ENCODE measurements at regions not wholly inside any gene's neighbourhood (a gene's known extent, or its start where the extent isn't known, plus 50 kb on each side); places are given as distances from the start of the nearest gene placed in this dataset.

DNA sequence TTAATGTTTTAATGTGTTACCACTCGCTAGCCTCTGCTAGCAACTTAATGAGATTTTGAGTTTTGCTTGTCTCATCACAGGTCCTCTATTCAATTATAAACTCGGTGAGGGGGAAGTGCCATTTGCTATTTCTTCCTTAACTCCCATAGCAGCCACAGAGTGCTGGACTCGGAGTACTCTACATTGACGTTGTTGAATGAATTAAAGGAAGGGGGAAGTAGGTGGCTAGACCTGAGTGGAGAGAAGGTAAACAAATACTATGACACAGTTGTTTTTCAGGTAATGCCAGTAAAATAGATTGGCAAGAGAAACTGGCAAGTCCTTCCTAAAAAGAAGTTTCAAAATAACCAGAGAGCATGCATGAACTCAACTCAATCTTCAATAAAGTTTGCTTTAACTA, 339.3 kb downstream of the HRH4 start:
- H3K4me1 ChIP-seq (ENCODE audit: control insufficient read depth in 1 of 2, insufficient read depth in 2 of 2, low read length in 2 of 2): no peaks in the 10 kb centered on the region
- H3K36me3 ChIP-seq (ENCODE audit: control insufficient read depth in 1 of 2, insufficient read depth in 2 of 2, low read length in 2 of 2): no peaks in the 10 kb centered on the region
- H3K27ac ChIP-seq (ENCODE audit: low read length): no peak overlapping the region
- H3K27me3 ChIP-seq (ENCODE audit: low read depth, low read length): no peaks in the 10 kb centered on the region
- H3K4me3 ChIP-seq (ENCODE audit: low read depth in 1 of 2, low read length in 2 of 2): no peak overlapping the region
- H3K9me3 ChIP-seq (ENCODE audit: control insufficient read depth in 1 of 2, low read length in 2 of 2): no peaks in the 10 kb centered on the region

DNA sequence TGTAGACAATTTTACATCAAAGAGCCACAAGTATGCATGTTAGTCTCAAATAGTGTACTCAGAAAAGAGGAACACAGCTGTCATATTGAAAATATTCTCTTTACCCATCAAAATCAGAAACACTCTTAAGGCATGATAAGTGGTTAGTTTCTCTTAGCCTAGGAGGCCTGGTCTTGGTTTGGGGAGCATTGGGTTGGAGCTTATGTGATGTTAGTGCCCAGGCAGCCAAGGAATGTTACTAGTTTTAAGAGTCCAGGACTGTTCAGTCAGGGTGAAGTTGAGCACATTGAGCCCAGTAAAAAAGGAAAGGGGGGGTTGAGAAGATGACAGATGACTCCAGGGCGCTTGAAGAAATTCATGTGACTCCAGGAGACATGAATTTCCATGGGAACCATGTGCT, 340.6 kb downstream of the HRH4 start:
- H3K4me3 ChIP-seq (ENCODE audit: low read depth in 1 of 2, low read length in 2 of 2): no peak overlapping the region
- no peak overlapping the region for H3K27ac ChIP-seq (ENCODE audit: low read length)
- no peaks in the 10 kb centered on the region for H3K9me3 ChIP-seq (ENCODE audit: control insufficient read depth in 1 of 2, low read length in 2 of 2)
- no peaks in the 10 kb centered on the region for H3K4me1 ChIP-seq (ENCODE audit: control insufficient read depth in 1 of 2, insufficient read depth in 2 of 2, low read length in 2 of 2)
- H3K36me3 ChIP-seq (ENCODE audit: control insufficient read depth in 1 of 2, insufficient read depth in 2 of 2, low read length in 2 of 2): no peaks in the 10 kb centered on the region
- H3K27me3 ChIP-seq (ENCODE audit: low read depth, low read length): no peaks in the 10 kb centered on the region

DNA sequence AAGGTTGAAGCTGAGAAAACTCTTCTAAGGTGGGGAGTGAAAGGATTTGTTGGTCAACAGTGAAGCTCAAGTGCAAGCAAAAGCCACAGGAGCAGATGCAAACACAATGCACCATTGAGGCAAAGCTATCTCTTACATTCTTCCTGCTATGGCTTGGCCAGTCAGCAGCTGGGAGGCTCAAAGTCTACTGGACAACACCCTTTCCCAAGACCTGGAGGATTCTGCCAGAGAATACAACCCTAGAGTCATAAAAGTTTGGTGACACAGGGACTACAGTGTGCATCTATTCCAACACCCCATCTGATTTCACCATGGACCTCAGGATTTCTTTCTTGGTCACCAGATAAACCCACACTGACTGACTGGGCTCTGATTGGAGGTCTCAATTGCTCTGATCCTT, 342.0 kb downstream of the HRH4 start:
- H3K4me1 ChIP-seq (ENCODE audit: control insufficient read depth in 1 of 2, insufficient read depth in 2 of 2, low read length in 2 of 2): no peaks in the 10 kb centered on the region
- no peaks in the 10 kb centered on the region for H3K9me3 ChIP-seq (ENCODE audit: control insufficient read depth in 1 of 2, low read length in 2 of 2)
- no peak overlapping the region for H3K4me3 ChIP-seq (ENCODE audit: low read depth in 1 of 2, low read length in 2 of 2)
- no peaks in the 10 kb centered on the region for H3K27me3 ChIP-seq (ENCODE audit: low read depth, low read length)
- H3K36me3 ChIP-seq (ENCODE audit: control insufficient read depth in 1 of 2, insufficient read depth in 2 of 2, low read length in 2 of 2): no peaks in the 10 kb centered on the region
- no peak overlapping the region for H3K27ac ChIP-seq (ENCODE audit: low read length)

DNA sequence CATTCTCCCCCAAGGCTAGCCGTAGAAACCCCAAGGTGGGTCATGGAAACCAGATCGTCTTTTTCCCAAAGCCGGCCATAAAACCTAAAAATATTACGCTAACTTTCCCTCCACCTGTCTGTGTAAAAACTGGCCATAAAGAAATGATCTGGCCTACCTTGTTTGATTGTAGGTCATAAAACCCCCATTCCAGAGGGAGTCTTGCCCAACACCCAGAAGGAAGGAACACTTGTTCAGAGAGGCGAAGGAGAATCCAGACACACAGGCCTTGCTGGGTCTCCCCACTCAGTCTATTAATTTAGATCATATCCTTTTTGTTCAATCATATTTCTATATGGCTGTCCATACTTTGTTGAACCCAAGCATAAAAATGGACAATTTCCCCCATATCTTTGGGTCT, 344.7 kb downstream of the HRH4 start:
- no peaks in the 10 kb centered on the region for H3K4me1 ChIP-seq (ENCODE audit: control insufficient read depth in 1 of 2, insufficient read depth in 2 of 2, low read length in 2 of 2)
- H3K36me3 ChIP-seq (ENCODE audit: control insufficient read depth in 1 of 2, insufficient read depth in 2 of 2, low read length in 2 of 2): no peaks in the 10 kb centered on the region
- no peak overlapping the region for H3K4me3 ChIP-seq (ENCODE audit: low read depth in 1 of 2, low read length in 2 of 2)

DNA sequence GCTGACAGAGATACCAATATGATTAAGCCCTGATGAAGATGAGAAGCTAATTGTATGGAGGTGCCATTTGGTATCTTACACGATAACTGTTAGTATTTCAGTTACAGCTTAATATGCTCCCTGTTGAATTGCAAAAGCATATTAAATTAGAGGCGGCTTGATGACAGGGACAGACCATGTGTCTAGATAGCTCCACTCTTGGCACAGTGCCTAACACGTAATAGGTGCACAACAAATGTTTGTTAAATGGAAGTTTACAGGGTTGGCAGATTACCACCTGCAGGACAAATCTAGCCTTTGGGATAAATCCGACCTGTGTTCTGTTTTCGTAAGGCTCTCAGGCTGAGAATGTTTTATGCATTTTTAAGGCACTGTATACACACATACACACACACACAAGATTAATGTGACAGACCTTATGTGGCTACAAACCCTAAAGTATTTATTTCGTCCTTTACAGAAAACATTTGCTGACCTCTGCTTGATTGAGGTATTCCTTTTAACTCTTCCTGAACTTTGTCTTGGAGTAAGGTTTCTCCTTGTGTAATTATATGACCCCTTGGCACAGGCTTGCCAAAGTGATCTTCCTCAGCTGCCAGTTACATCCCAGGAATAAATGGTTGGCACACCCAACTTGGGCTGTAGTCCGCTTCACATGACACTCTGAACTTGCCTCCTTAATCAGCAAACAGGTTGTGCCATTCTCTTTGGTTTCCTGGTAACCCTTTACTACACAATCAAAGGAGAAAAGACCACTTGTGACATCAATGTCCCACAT, 348.9 kb downstream of the HRH4 start:
- H3K4me1 ChIP-seq (ENCODE audit: control insufficient read depth in 1 of 2, insufficient read depth in 2 of 2, low read length in 2 of 2): no peaks in the 10 kb centered on the region
- no peaks in the 10 kb centered on the region for H3K36me3 ChIP-seq (ENCODE audit: control insufficient read depth in 1 of 2, insufficient read depth in 2 of 2, low read length in 2 of 2)
- H3K27ac ChIP-seq (ENCODE audit: low read length): no peak overlapping the region
- no peaks in the 10 kb centered on the region for H3K9me3 ChIP-seq (ENCODE audit: control insufficient read depth in 1 of 2, low read length in 2 of 2)
- H3K4me3 ChIP-seq (ENCODE audit: low read depth in 1 of 2, low read length in 2 of 2): no peak overlapping the region
- no peaks in the 10 kb centered on the region for H3K27me3 ChIP-seq (ENCODE audit: low read depth, low read length)

More for the DNA sequence above, 344.7 kb downstream of the HRH4 start:
- no peak overlapping the region for H3K27ac ChIP-seq (ENCODE audit: low read length)
- no peaks in the 10 kb centered on the region for H3K27me3 ChIP-seq (ENCODE audit: low read depth, low read length)
- no peaks in the 10 kb centered on the region for H3K9me3 ChIP-seq (ENCODE audit: control insufficient read depth in 1 of 2, low read length in 2 of 2)

DNA sequence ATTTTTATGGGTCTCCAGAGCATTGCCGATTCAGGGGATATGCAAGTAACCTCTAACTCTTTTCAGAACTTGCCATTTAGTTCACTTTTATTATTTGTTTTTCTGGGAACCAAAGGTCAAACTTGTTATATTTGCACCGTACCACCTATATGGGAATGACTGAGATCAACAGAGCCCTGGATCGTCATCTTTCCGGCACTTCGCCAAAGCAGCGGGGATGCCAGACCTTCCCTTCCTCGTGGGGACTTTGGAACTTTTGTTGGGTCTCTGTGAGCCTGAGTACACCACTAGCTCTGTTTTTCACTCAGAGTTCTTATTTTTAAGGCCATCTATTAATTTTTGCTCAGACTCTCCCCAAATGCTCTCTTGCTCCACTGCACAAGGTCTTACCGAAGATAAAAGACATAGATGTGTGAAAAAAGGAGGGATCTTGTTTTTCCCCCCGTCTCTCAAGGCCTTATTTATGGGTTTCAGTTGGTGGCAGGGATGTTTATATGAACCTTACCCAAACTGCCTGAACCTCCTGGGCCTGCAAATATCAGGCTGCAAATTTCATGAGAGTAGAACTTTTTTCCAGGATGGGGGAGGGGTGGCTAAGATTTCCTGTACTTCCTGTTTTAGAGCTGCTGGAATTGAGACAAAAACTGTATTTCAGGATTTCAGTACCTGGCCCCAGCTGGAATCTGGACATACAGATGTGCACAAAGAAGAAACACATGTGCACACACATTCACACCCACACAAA, 350.3 kb downstream of the HRH4 start:
- H3K4me3 ChIP-seq (ENCODE audit: low read depth in 1 of 2, low read length in 2 of 2): no peak overlapping the region
- no peaks in the 10 kb centered on the region for H3K9me3 ChIP-seq (ENCODE audit: control insufficient read depth in 1 of 2, low read length in 2 of 2)
- no peaks in the 10 kb centered on the region for H3K4me1 ChIP-seq (ENCODE audit: control insufficient read depth in 1 of 2, insufficient read depth in 2 of 2, low read length in 2 of 2)
- no peaks in the 10 kb centered on the region for H3K27me3 ChIP-seq (ENCODE audit: low read depth, low read length)
- H3K36me3 ChIP-seq (ENCODE audit: control insufficient read depth in 1 of 2, insufficient read depth in 2 of 2, low read length in 2 of 2): no peaks in the 10 kb centered on the region
- no peak overlapping the region for H3K27ac ChIP-seq (ENCODE audit: low read length)

DNA sequence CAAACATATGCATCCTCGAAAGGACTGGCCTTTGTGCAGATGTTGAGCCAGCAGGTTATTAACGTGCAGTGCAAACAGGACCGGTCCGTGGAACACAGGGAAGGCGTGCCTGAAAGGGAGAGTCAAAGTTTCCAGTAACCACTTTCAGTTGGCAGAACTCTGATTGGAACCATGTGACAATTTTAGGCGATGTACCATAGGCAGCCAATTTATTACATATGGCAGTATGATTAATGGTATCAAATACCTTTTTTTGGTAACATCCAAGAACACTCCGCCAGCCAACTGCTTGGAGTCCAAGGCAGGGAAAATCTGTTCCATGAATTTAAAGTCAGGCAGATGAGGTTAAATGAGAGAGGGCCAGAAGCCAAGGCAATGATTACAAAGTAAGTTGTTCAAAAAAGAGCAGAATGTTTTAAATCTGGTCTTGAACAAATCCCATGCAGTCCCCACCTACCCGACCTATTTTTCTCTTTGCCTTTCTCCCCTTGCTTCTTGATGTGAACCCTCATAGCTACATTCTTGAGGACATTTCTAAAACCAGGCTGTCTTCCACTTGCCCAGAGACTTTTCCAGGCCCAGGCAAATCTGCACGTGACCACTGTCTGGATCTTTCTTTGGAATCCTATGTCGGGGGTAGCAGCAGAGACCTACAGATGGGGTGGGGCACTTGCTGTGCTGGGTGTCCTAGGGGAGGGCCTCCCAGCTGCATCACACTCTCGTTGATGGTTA, 351.7 kb downstream of the HRH4 start:
- Histone ChIP-seq H3K27me3 (ENCODE audit: low read depth, low read length) (no peaks in the 10 kb centered on the region), H3K27ac (ENCODE audit: low read length) (no peak overlapping the region), H3K36me3 (ENCODE audit: control insufficient read depth in 1 of 2, insufficient read depth in 2 of 2, low read length in 2 of 2) (no peaks in the 10 kb centered on the region), H3K4me3 (ENCODE audit: low read depth in 1 of 2, low read length in 2 of 2) (no peak overlapping the region), H3K4me1 (ENCODE audit: control insufficient read depth in 1 of 2, insufficient read depth in 2 of 2, low read length in 2 of 2) (no peaks in the 10 kb centered on the region), H3K9me3 (ENCODE audit: control insufficient read depth in 1 of 2, low read length in 2 of 2) (no peaks in the 10 kb centered on the region)

DNA sequence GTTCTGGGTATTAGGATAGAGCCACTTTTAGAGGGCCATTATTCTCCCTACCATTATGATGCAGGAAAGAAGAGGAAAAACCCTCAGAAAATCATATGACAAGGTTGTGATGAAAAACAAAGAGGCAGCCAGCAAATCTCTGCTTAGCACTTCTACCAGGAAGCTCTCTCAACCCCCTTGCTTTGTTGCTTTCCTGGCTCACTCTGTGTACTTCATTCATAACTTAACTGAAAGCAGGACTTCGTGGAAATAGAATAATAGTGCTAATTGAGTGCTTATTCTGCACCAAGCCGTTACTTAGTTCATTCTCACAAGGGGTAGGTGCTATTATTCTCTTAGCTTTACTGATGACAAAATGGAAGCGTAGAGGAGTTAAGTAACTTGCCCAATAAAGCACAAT, 354.1 kb downstream of the HRH4 start:
- no peaks in the 10 kb centered on the region for H3K36me3 ChIP-seq (ENCODE audit: control insufficient read depth in 1 of 2, insufficient read depth in 2 of 2, low read length in 2 of 2)
- no peaks in the 10 kb centered on the region for H3K4me1 ChIP-seq (ENCODE audit: control insufficient read depth in 1 of 2, insufficient read depth in 2 of 2, low read length in 2 of 2)
- H3K4me3 ChIP-seq (ENCODE audit: low read depth in 1 of 2, low read length in 2 of 2): no peak overlapping the region
- no peaks in the 10 kb centered on the region for H3K9me3 ChIP-seq (ENCODE audit: control insufficient read depth in 1 of 2, low read length in 2 of 2)
- no peak overlapping the region for H3K27ac ChIP-seq (ENCODE audit: low read length)
- H3K27me3 ChIP-seq (ENCODE audit: low read depth, low read length): no peaks in the 10 kb centered on the region

DNA sequence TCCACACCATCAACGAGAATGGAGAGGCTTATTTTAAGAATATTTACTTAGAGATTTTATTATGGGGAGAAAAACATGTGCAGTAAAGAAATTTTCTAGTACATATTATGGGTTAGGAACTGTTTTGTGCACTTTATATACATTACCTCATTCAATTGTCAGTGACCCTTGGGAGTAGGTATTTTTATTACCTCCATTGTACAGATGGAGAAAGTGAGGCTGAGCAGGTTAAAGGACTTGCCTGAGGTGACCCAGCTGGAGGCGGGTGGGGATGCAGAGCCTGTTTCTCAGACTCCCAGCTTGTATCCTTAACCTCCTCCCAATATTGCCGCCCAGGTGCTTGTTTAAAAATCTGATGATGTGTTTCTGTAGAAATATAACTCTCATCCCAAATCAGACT, 356.7 kb downstream of the HRH4 start:
- Histone ChIP-seq H3K27me3 (ENCODE audit: low read depth, low read length) (no peaks in the 10 kb centered on the region), H3K9me3 (ENCODE audit: control insufficient read depth in 1 of 2, low read length in 2 of 2) (no peaks in the 10 kb centered on the region), H3K4me1 (ENCODE audit: control insufficient read depth in 1 of 2, insufficient read depth in 2 of 2, low read length in 2 of 2) (no peaks in the 10 kb centered on the region), H3K27ac (ENCODE audit: low read length) (no peak overlapping the region), H3K36me3 (ENCODE audit: control insufficient read depth in 1 of 2, insufficient read depth in 2 of 2, low read length in 2 of 2) (no peaks in the 10 kb centered on the region), H3K4me3 (ENCODE audit: low read depth in 1 of 2, low read length in 2 of 2) (no peak overlapping the region)

DNA sequence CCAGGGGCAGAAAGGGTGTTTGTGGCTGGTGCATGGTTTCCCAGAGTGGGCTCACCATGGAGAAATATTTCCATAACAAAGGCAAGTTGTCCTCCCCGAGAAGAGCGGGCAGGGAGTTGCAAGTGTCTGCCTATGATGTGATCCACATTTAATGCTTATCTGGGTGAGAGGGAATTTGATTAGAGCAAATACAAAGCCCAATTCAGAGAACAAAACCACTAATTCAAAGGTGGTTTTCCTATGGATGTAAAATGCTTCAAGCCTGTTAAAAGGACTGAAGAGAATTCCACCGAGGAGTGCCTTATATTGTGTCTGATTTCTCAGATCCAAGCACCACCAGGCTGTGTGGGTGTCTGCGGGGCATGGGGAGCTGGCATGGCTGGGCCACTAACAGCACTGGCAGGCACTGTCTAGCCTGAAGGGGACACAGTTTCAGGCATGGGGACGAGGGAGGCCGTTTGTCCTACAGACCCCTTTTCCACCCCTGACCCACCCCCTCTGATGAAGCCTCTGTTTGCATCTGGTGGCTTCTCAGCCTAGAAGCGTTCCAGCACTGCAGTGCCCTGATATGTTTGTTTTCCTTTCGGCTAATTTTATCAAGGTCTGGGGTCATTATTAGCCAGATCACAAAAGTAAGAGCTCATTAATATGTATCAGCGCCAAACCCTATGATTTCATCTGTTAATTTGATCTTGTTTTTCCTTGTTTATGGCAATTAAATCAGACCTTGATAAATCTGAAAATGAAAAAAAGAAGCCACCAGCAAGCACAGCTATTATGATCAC, 357.3 kb downstream of the HRH4 start:
- Histone ChIP-seq H3K4me3 (ENCODE audit: low read depth in 1 of 2, low read length in 2 of 2) (no peak overlapping the region), H3K27ac (ENCODE audit: low read length) (no peak overlapping the region)

DNA sequence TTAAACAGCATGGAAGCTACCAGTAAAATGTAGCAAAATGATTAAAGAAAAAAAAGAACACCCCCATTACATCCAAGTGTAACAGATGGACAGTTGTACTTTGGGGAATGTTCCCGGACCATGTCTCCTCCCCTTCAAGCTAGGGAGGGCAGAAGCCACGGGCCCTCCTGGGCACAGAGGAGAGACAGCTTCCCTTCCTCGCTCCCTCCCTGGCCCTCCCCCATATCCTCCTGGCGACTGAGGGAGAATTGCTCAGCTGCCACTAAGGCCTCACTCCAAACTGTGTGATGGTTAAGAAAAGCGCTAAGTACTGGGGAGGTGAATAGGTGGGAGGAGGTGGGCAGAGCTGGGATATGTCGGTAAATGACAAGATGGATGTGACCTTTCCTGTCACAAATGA, 358.0 kb downstream of the HRH4 start:
- no peaks in the 10 kb centered on the region for H3K9me3 ChIP-seq (ENCODE audit: control insufficient read depth in 1 of 2, low read length in 2 of 2)
- no peak overlapping the region for H3K4me3 ChIP-seq (ENCODE audit: low read depth in 1 of 2, low read length in 2 of 2)
- H3K27me3 ChIP-seq (ENCODE audit: low read depth, low read length): no peaks in the 10 kb centered on the region
- no peaks in the 10 kb centered on the region for H3K4me1 ChIP-seq (ENCODE audit: control insufficient read depth in 1 of 2, insufficient read depth in 2 of 2, low read length in 2 of 2)
- H3K36me3 ChIP-seq (ENCODE audit: control insufficient read depth in 1 of 2, insufficient read depth in 2 of 2, low read length in 2 of 2): no peaks in the 10 kb centered on the region
- H3K27ac ChIP-seq (ENCODE audit: low read length): no peak overlapping the region

More for the DNA sequence above, 357.3 kb downstream of the HRH4 start:
- no peaks in the 10 kb centered on the region for H3K27me3 ChIP-seq (ENCODE audit: low read depth, low read length)
- no peaks in the 10 kb centered on the region for H3K36me3 ChIP-seq (ENCODE audit: control insufficient read depth in 1 of 2, insufficient read depth in 2 of 2, low read length in 2 of 2)
- no peaks in the 10 kb centered on the region for H3K4me1 ChIP-seq (ENCODE audit: control insufficient read depth in 1 of 2, insufficient read depth in 2 of 2, low read length in 2 of 2)
- H3K9me3 ChIP-seq (ENCODE audit: control insufficient read depth in 1 of 2, low read length in 2 of 2): no peaks in the 10 kb centered on the region

All from muscle layer of duodenum (tissue), 2 donors.